Peyer's patch (tissue), 4 donors: ENCODE measurements at regions not wholly inside any gene's neighbourhood (a gene's known extent, or its start where the extent isn't known, plus 50 kb on each side); places are given as distances from the start of the nearest gene placed in this dataset.

Experiments
- POLR2A ChIP-seq, 2 donors: fragments of 450-650 bp; IDR thresholded peaks; one replicate each; pipeline ENCODE4 v1.5.1; 2017; ENCODE audit warnings: antibody characterized with exemption in 2 of 2, mild to moderate bottlenecking in 2 of 2, moderate library complexity in 2 of 2
- TF ChIP-seq, protein P1 (sequence below), 6 experiments: fragments of 450-650 bp in 4 of 6; fragments of 200-600 bp in 2 of 6; sonication (generic) in 1 of 6; IDR thresholded peaks; one replicate each; pipeline ENCODE4 v1.5.1; 2017 to 2019; ENCODE audit warnings: antibody characterized with exemption in 6 of 6, mild to moderate bottlenecking in 3 of 6, moderate library complexity in 1 of 6

- TF ChIP-seq POLR2A (IDR thresholded peaks at IDR 0.05), result no peak
- TF ChIP-seq, protein P1, sequence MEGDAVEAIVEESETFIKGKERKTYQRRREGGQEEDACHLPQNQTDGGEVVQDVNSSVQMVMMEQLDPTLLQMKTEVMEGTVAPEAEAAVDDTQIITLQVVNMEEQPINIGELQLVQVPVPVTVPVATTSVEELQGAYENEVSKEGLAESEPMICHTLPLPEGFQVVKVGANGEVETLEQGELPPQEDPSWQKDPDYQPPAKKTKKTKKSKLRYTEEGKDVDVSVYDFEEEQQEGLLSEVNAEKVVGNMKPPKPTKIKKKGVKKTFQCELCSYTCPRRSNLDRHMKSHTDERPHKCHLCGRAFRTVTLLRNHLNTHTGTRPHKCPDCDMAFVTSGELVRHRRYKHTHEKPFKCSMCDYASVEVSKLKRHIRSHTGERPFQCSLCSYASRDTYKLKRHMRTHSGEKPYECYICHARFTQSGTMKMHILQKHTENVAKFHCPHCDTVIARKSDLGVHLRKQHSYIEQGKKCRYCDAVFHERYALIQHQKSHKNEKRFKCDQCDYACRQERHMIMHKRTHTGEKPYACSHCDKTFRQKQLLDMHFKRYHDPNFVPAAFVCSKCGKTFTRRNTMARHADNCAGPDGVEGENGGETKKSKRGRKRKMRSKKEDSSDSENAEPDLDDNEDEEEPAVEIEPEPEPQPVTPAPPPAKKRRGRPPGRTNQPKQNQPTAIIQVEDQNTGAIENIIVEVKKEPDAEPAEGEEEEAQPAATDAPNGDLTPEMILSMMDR (IDR thresholded peaks at IDR 0.05), result no peak
These were observed 140.7 kb upstream of the PRNP start for GRCh38 chr20:4545526-4545925.
